A673 (cell line): ENCODE measurements at regions not wholly inside any gene's neighbourhood (a gene's known extent, or its start where the extent isn't known, plus 50 kb on each side); places are given as distances from the start of the nearest gene placed in this dataset.

Experiments used
- BruUV-seq: library from RNA; stranded (reverse); fragments of 400-500 nt; replicated peaks from 2 replicates; lab custom pipeline; 2021; lab: Mats Ljungman, UMichigan
- CTCF ChIA-PET: fragments of 300-600 bp; sonication (Branson Sonifier 250); formaldehyde crosslinking; loops from one replicate; lab custom pipeline; 2022; ENCODE audit warnings: antibody characterized with exemption; lab: Charles Lee
- POLR2A ChIA-PET: fragments of 300-600 bp; sonication (Branson Sonifier 250); formaldehyde crosslinking; loops from one replicate; lab custom pipeline; 2022; ENCODE audit warnings: antibody characterized with exemption; ENCODE audit not compliant: low non-redundant PET; lab: Charles Lee
- DNase-seq: peaks from one replicate; pipeline ENCODE4 v3.0.0-alpha.2; 2015; ENCODE audit warnings: low spot score
- H3K27ac ChIP-seq: fragments of 200-600 bp; sonication (generic); 2 replicates; pipeline ENCODE4 v1.5.1; 2016; ENCODE audit warnings: mixed run types, low read depth, mild to moderate bottlenecking, mixed read lengths, antibody characterized with exemption, low read length; ENCODE audit not compliant: poor library complexity, severe bottlenecking
- H3K27me3 ChIP-seq: fragments of 200-600 bp; sonication (generic); replicated peaks from 2 replicates; pipeline ENCODE4 v1.6.1; 2017; ENCODE audit warnings: mixed run types, low read depth, mild to moderate bottlenecking, mixed read lengths, antibody characterized with exemption, low read length; ENCODE audit not compliant: insufficient read depth, poor library complexity
- H3K36me3 ChIP-seq: fragments of 200-600 bp; sonication (generic); 2 replicates; pipeline ENCODE4 v1.6.1; 2016; ENCODE audit warnings: mixed run types, mild to moderate bottlenecking, mixed read lengths, antibody characterized with exemption, low read length; ENCODE audit not compliant: insufficient read depth, poor library complexity, severe bottlenecking
- H3K4me1 ChIP-seq: fragments of 200-600 bp; sonication (generic); 2 replicates; pipeline ENCODE4 v1.6.1; 2017; ENCODE audit warnings: mixed run types, mild to moderate bottlenecking, mixed read lengths, antibody characterized with exemption, low read length; ENCODE audit not compliant: insufficient read depth, poor library complexity, severe bottlenecking
- H3K4me3 ChIP-seq: fragments of 200-600 bp; sonication (generic); 2 replicates; pipeline ENCODE4 v1.5.1; 2016; ENCODE audit warnings: low read depth, mixed run types, mild to moderate bottlenecking, mixed read lengths, low read length; ENCODE audit not compliant: poor library complexity, severe bottlenecking
- H3K9me3 ChIP-seq: fragments of 200-600 bp; sonication (generic); 2 replicates; pipeline ENCODE4 v1.6.1; 2016; ENCODE audit warnings: mixed run types, low read depth, mild to moderate bottlenecking, mixed read lengths, antibody characterized with exemption, low read length; ENCODE audit not compliant: poor library complexity, severe bottlenecking
- CTCF ChIP-seq: fragments of 300-800, 200-600 bp; sonication (generic); conservative IDR thresholded peaks from 2 replicates; pipeline ENCODE4 v1.5.1; 2017; ENCODE audit warnings: low read depth, mild to moderate bottlenecking, antibody characterized with exemption, low read length, moderate library complexity, mixed read lengths
- EZH2 ChIP-seq: fragments of 200-600 bp; sonication (generic); IDR thresholded peaks from 2 replicates; pipeline ENCODE4 v1.6.1; 2017; ENCODE audit warnings: borderline replicate concordance, low read depth, mild to moderate bottlenecking, mixed read lengths, antibody characterized with exemption, low read length; ENCODE audit not compliant: poor library complexity, severe bottlenecking
- intact Hi-C: fragments of 100-400 bp; cut with micrococcal nuclease; formaldehyde crosslinking; loops from one replicate; pipeline ENCODE4 v1.10.0; 2022; ENCODE audit not compliant: unreplicated experiment

DNA sequence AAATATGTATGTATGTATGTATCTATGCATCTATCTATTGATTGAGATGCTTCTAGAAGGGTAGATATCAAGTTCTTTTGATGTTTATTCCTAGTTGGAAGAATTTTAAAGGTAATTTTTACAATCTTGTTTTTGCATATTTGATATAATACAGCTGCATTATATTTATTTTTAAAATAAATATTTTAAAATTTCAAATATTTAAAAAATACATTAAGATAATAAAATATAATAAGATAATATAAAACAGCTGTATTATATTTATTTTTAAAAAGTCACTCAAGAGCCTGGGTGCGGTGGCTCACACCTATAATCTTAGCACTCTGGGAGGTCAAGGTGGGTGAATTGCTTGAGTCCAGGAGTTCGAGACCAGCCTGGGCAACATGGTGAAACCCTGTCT is 92.5 kb downstream of the LIPG start:
- Histone ChIP-seq H3K4me3 (no peak overlapping the region), H3K27ac (no peak overlapping the region), H3K36me3 (no peaks in the 10 kb centered on the region), H3K4me1 (peaks cover 7% of the 10 kb centered on the region), H3K9me3 (no peaks in the 10 kb centered on the region), H3K27me3 (no peaks in the 10 kb centered on the region)
- ChIA-PET POLR2A (no interaction called here), CTCF (no interaction called here)
- no peak for DNase-seq
- intact Hi-C loops: loop anchor here (10.0 kb wide), 1 partner anchor 200 kb away; no protein-coding TSS in a partner anchor
- BruUV-seq: no TSS peak
- TF ChIP-seq CTCF (no peak), EZH2 (no peak)

DNA sequence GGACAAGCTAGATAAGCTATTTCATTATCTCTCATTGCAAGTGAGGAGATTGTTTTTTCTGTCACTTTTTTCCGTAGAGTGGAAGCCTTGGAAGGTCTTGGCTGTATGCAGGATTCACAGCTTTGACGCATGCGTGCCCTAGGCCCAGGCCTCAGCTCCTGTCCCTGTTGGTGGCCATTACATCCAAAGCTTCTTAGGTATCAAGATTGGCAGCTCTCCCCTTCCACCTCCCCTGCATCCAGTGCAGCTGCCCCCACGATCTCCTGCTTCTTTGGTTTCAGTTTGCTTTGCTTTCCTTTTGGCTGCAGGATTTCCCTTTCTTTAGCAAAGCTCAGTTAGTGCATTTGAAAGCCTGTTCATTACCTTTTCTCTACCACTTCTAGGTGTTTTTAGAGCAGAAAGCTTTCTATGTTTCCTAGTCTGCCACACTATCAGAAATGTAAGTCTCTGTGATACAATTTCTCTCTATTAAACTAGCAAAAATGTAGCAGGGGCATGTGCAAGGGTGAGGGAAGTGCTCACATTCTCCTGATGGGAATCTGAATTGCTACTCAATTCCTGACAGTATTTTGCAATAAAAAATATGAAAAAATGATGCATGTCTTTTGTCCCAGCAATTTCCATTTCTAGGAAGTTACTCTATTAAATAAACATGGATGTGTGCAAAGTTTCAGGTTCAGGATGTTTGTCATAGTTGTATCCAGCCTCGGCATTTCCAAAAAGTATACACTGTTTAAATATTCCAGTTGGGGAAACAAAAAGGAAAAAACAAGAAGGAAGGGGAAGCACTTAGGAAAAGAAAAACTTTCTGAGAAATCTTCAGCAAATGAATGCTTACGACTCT is 91.2 kb downstream of the LIPG start:
- H3K4me3 ChIP-seq: no peak overlapping the region
- no peaks in the 10 kb centered on the region for H3K36me3 ChIP-seq
- no peaks in the 10 kb centered on the region for H3K27me3 ChIP-seq
- intact Hi-C loops: loop anchor here (10.0 kb wide), 1 partner anchor 202 kb away; no protein-coding TSS in a partner anchor
- TF ChIP-seq CTCF (no peak), EZH2 (no peak)
- H3K27ac ChIP-seq: no peak overlapping the region
- peaks cover 7% of the 10 kb centered on the region for H3K4me1 ChIP-seq
- no peaks in the 10 kb centered on the region for H3K9me3 ChIP-seq
- no TSS peak for BruUV-seq
- POLR2A ChIA-PET: interaction anchor here (0.6 kb wide), 1 partner anchor 17 kb away, joined by 4 read pairs; no protein-coding TSS in a partner anchor
- CTCF ChIA-PET: no interaction called here
- no peak for DNase-seq

GRCh38 chr18:49651033-49651432 is 89.2 kb downstream of the LIPG start:
- DNase-seq: no peak
- Histone ChIP-seq H3K4me1 (peaks cover 3% of the 10 kb centered on the region), H3K4me3 (no peak overlapping the region), H3K36me3 (no peaks in the 10 kb centered on the region), H3K9me3 (no peaks in the 10 kb centered on the region), H3K27me3 (no peaks in the 10 kb centered on the region), H3K27ac (no peak overlapping the region)
- ChIA-PET CTCF (no interaction called here), POLR2A (no interaction called here)
- no TSS peak for BruUV-seq
- intact Hi-C loops: loop anchor here (10.0 kb wide), 1 partner anchor 204 kb away; no protein-coding TSS in a partner anchor
- TF ChIP-seq CTCF (no peak), EZH2 (no peak)
